Liver (tissue), 8 donors: ENCODE measurements at regions not wholly inside any gene's neighbourhood (a gene's known extent, or its start where the extent isn't known, plus 50 kb on each side); places are given as distances from the start of the nearest gene placed in this dataset.

Experiments used
- DNase-seq: peaks from one replicate; pipeline ENCODE4 v3.0.0-alpha.2; 2017; ENCODE audit warnings: low spot score
- H3K27ac ChIP-seq, 2 donors: one replicate each; pipeline ENCODE4 v1.7.0; 2013; ENCODE audit warnings: inconsistent platforms in 2 of 2, low read length in 2 of 2, control low read depth in 1 of 2, low read depth in 1 of 2, mild to moderate bottlenecking in 1 of 2
- H3K27me3 ChIP-seq, 4 donors: one replicate each; pipeline versions ENCODE4 v1.6.1 to v1.7.0; 2013; ENCODE audit warnings: low read length in 3 of 4, inconsistent platforms in 1 of 4, mild to moderate bottlenecking in 1 of 4, moderate library complexity in 1 of 4; ENCODE audit not compliant: control insufficient read depth in 4 of 4, insufficient read depth in 4 of 4
- H3K36me3 ChIP-seq, 4 donors: one replicate each; pipeline versions ENCODE4 v1.6.1 to v1.7.0; 2013; ENCODE audit warnings: low read length in 3 of 4, mild to moderate bottlenecking in 3 of 4, low read depth in 1 of 4, moderate library complexity in 1 of 4; ENCODE audit not compliant: control insufficient read depth in 4 of 4, insufficient read depth in 3 of 4
- H3K4me1 ChIP-seq, 4 donors: one replicate each; pipeline versions ENCODE4 v1.6.1 to v1.7.0; 2013; ENCODE audit warnings: low read length in 3 of 4, mild to moderate bottlenecking in 3 of 4, moderate library complexity in 1 of 4; ENCODE audit not compliant: control insufficient read depth in 4 of 4, insufficient read depth in 4 of 4
- H3K4me3 ChIP-seq, 3 donors: one replicate each; pipeline versions ENCODE4 v1.6.1 to v1.7.0; 2013; ENCODE audit warnings: low read length in 3 of 3, control low read depth in 1 of 3, low read depth in 1 of 3, mild to moderate bottlenecking in 1 of 3
- H3K9ac ChIP-seq, 2 donors: one replicate each; pipeline ENCODE4 v1.7.0; 2013; ENCODE audit warnings: low read length in 2 of 2, mild to moderate bottlenecking in 2 of 2, moderate library complexity in 2 of 2, control low read depth in 1 of 2, low read depth in 1 of 2
- H3K9me3 ChIP-seq, 4 donors: one replicate each; pipeline versions ENCODE4 v1.6.1 to v1.7.0; 2013; ENCODE audit warnings: low read length in 3 of 4; ENCODE audit not compliant: control insufficient read depth in 4 of 4
- ATF3 ChIP-seq: IDR thresholded peaks from 2 replicates; pipeline ENCODE4 v1.6.1; 2016; ENCODE audit warnings: antibody characterized with exemption
- CTCF ChIP-seq: fragments of 150-350 bp; IDR thresholded peaks from 2 replicates; pipeline ENCODE4 v1.5.1; 2017; ENCODE audit warnings: improper control_type of control experiment, low read depth, low read length; ENCODE audit not compliant: missing input control
- EGR1 ChIP-seq, 2 donors: IDR thresholded peaks; 2 replicates each; pipeline ENCODE4 v1.6.1; 2016 to 2018; ENCODE audit warnings: antibody characterized with exemption in 2 of 2, low read depth in 2 of 2
- FOXA1 ChIP-seq: IDR thresholded peaks from 2 replicates; pipeline ENCODE4 v1.6.1; 2016; ENCODE audit warnings: antibody characterized with exemption
- FOXA2 ChIP-seq: IDR thresholded peaks from 2 replicates; pipeline ENCODE4 v1.6.1; 2016; ENCODE audit warnings: antibody characterized with exemption
- GABPA ChIP-seq, 2 donors: IDR thresholded peaks in 1 of 2; conservative IDR thresholded peaks in 1 of 2; 2 replicates each; pipeline ENCODE4 v1.6.1; 2016; ENCODE audit warnings: antibody characterized with exemption in 2 of 2, mild to moderate bottlenecking in 1 of 2, moderate library complexity in 1 of 2
- HNF4A ChIP-seq, 2 donors: conservative IDR thresholded peaks; 2 replicates each; pipeline ENCODE4 v1.6.1; 2016; ENCODE audit warnings: antibody characterized with exemption in 2 of 2, mild to moderate bottlenecking in 2 of 2
- HNF4G ChIP-seq: IDR thresholded peaks from 2 replicates; pipeline ENCODE4 v1.6.1; 2016; ENCODE audit warnings: antibody characterized with exemption
- JUND ChIP-seq, 2 donors: IDR thresholded peaks; 2 replicates each; pipeline ENCODE4 v1.6.1; 2016; ENCODE audit warnings: antibody characterized with exemption in 2 of 2
- MAX ChIP-seq: IDR thresholded peaks from 2 replicates; pipeline ENCODE4 v1.6.1; 2016; ENCODE audit warnings: antibody characterized with exemption
- NR2F2 ChIP-seq: IDR thresholded peaks from 2 replicates; pipeline ENCODE4 v1.6.1; 2016; ENCODE audit warnings: antibody characterized with exemption
- RAD21 ChIP-seq, 2 donors: IDR thresholded peaks; 2 replicates each; pipeline ENCODE4 v1.6.1; 2016; ENCODE audit warnings: antibody characterized with exemption in 2 of 2, mild to moderate bottlenecking in 2 of 2
- REST ChIP-seq: IDR thresholded peaks from 2 replicates; pipeline ENCODE4 v1.6.1; 2016; ENCODE audit warnings: antibody characterized with exemption, mild to moderate bottlenecking
- RXRA ChIP-seq, 2 donors: IDR thresholded peaks; 2 replicates each; pipeline ENCODE4 v1.6.1; 2017 to 2018; ENCODE audit warnings: antibody characterized with exemption in 2 of 2, mild to moderate bottlenecking in 1 of 2
- SP1 ChIP-seq: IDR thresholded peaks from 2 replicates; pipeline ENCODE4 v1.6.1; 2018; ENCODE audit warnings: antibody characterized with exemption, mild to moderate bottlenecking
- YY1 ChIP-seq: IDR thresholded peaks from 2 replicates; pipeline ENCODE4 v1.6.1; 2016; ENCODE audit warnings: antibody characterized with exemption, mild to moderate bottlenecking
- ZBTB33 ChIP-seq: IDR thresholded peaks from 2 replicates; pipeline ENCODE4 v1.6.1; 2016; ENCODE audit warnings: antibody characterized with exemption
- WGBS: extraction: QIAGEN DNeasy Blood & Tissue Kit; methylation state at CpG from one replicate; pipeline ENCODE4 v1.1.7; 2013; 5-methylcytosine and 5-hydroxymethylcytosine counted together
- donor health status: healthy.
- donor health status: healthy.
- donor health status: healthy.
- donor health status: healthy.
- donor health status: healthy.

- TF ChIP-seq RXRA (IDR thresholded peaks at IDR 0.05) (no peak), EGR1 (IDR thresholded peaks at IDR 0.05; ENCODE audit: low read depth in 2 of 2) (no peak), GABPA (IDR thresholded peaks at IDR 0.05 in 1 of 2, conservative IDR thresholded peaks at IDR 0.05 in 1 of 2) (no peak), CTCF (no peak), YY1 (no peak), JUND (IDR thresholded peaks at IDR 0.05) (no peak), FOXA1 (no peak), RAD21 (IDR thresholded peaks at IDR 0.05) (no peak), NR2F2 (no peak), ZBTB33 (no peak), REST (no peak), HNF4A (conservative IDR thresholded peaks at IDR 0.05) (no peak), MAX (no peak), ATF3 (no peak), SP1 (no peak), HNF4G (no peak), FOXA2 (no peak)
- no peak for DNase-seq
- 44% methylated on average over 3 of the region's 3 CpGs for WGBS
Observed at GRCh38 chr3:157574531-157574930, 71.3 kb upstream of the VEPH1 start.

More at GRCh38 chr3:157574531-157574930, 71.3 kb upstream of the VEPH1 start:
- H3K4me1 ChIP-seq: no peaks in the 10 kb centered on the region
- H3K9me3 ChIP-seq: no peaks in the 10 kb centered on the region
- H3K9ac ChIP-seq: no peak overlapping the region
- no peak overlapping the region for H3K27ac ChIP-seq
- peaks cover 0 to 3% (median 0%) of the 10 kb centered on the region in 4 donors for H3K27me3 ChIP-seq
- H3K36me3 ChIP-seq: no peaks in the 10 kb centered on the region
- H3K4me3 ChIP-seq: no peak overlapping the region
